OCI-LY1 (cell line): ENCODE measurements at regions not wholly inside any gene's neighbourhood (a gene's known extent, or its start where the extent isn't known, plus 50 kb on each side); places are given as distances from the start of the nearest gene placed in this dataset.

Experiments
- H2AFZ ChIP-seq: fragments of 200-600 bp; sonication (generic), shearing (Covaris generic); 2 replicates; pipeline ENCODE4 v1.6.0; 2014; ENCODE audit warnings: antibody characterized with exemption, mild to moderate bottlenecking, low read length
- H3F3A ChIP-seq: fragments of 200-600 bp; sonication (generic), shearing (Covaris generic); 2 replicates; pipeline ENCODE4 v1.6.0; 2014; ENCODE audit warnings: mild to moderate bottlenecking, antibody characterized with exemption, low read length, moderate library complexity; ENCODE audit not compliant: insufficient read depth
- H3K27ac ChIP-seq: fragments of 200-600 bp; sonication (generic); 2 replicates; pipeline ENCODE4 v1.5.1; 2014; ENCODE audit warnings: low read length, mixed run types, mild to moderate bottlenecking, low read depth; ENCODE audit not compliant: poor library complexity, severe bottlenecking
- H3K27me3 ChIP-seq: fragments of 200-600 bp; sonication (generic); 2 replicates; pipeline ENCODE4 v1.6.0; 2014; ENCODE audit warnings: antibody characterized with exemption, mild to moderate bottlenecking, low read length, moderate library complexity; ENCODE audit not compliant: insufficient read depth
- H3K36me3 ChIP-seq: fragments of 200-600 bp; sonication (generic); 2 replicates; pipeline ENCODE4 v1.6.1; 2014; ENCODE audit warnings: mild to moderate bottlenecking, antibody characterized with exemption, low read length, moderate library complexity, mixed read lengths; ENCODE audit not compliant: insufficient read depth
- H3K4me1 ChIP-seq: fragments of 200-600 bp; sonication (generic); 2 replicates; pipeline ENCODE4 v1.5.1; 2014; ENCODE audit warnings: mild to moderate bottlenecking, low read length, moderate library complexity; ENCODE audit not compliant: insufficient read depth, severe bottlenecking
- H3K4me2 ChIP-seq: fragments of 200-600 bp; sonication (generic), shearing (Covaris generic); 2 replicates; pipeline ENCODE4 v1.6.1; 2014; ENCODE audit warnings: low read length
- H3K4me3 ChIP-seq: fragments of 200-600 bp; sonication (generic); 2 replicates; pipeline ENCODE4 v1.5.1; 2014; ENCODE audit warnings: low read length, low read depth, mild to moderate bottlenecking, mixed read lengths; ENCODE audit not compliant: poor library complexity, severe bottlenecking
- H3K79me2 ChIP-seq: fragments of 200-600 bp; shearing (Covaris generic); 2 replicates; pipeline ENCODE4 v1.6.1; 2016; ENCODE audit warnings: mixed run types, low read length, mixed read lengths; ENCODE audit not compliant: insufficient read depth
- H3K9ac ChIP-seq: fragments of 200-600 bp; sonication (generic), shearing (Covaris generic); 2 replicates; pipeline ENCODE4 v1.6.1; 2014; ENCODE audit warnings: mild to moderate bottlenecking, low read length, mixed read lengths
- H3K9me2 ChIP-seq: fragments of 200-600 bp; sonication (generic), shearing (Covaris generic); 2 replicates; pipeline ENCODE4 v1.6.1; 2014; ENCODE audit warnings: low read depth, mild to moderate bottlenecking, low read length, mixed read lengths
- H3K9me3 ChIP-seq: fragments of 200-600 bp; shearing (Covaris generic); 2 replicates; pipeline ENCODE4 v1.6.1; 2014; ENCODE audit warnings: low read length, mixed read lengths
- H4K20me1 ChIP-seq: fragments of 200-600 bp; sonication (generic), shearing (Covaris generic); 2 replicates; pipeline ENCODE4 v1.6.0; 2016; ENCODE audit warnings: mild to moderate bottlenecking, low read length; ENCODE audit not compliant: insufficient read depth
- EZH2 ChIP-seq: fragments of 200-600 bp; sonication (generic), shearing (Covaris generic); IDR thresholded peaks from 2 replicates; pipeline ENCODE4 v1.8.0; 2017; ENCODE audit warnings: borderline replicate concordance, mixed run types, mild to moderate bottlenecking, antibody characterized with exemption, low read length, moderate library complexity, mixed read lengths
- TF ChIP-seq, protein P1 (sequence below): fragments of 200-600 bp; sonication (generic), shearing (Covaris generic); IDR thresholded peaks from 2 replicates; pipeline ENCODE4 v1.5.1; 2017; ENCODE audit warnings: mild to moderate bottlenecking, antibody characterized with exemption, low read length, moderate library complexity, mixed read lengths

DNA sequence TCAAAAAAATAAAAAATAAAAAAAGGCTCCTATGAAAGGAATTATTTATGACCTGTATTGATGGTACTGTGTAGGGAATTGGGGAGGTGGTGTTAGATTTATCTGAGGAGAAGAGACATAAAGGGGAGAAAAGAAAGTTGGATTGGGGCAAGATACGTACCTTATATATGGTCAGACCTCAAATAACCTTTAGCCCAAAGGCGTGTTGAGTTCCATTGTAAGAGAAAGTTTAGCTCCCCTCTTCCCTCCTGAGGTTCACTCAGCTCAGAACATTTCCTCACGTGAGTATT is 296.9 kb downstream of the ADGB start:
- no peaks in the 10 kb centered on the region for H3K79me2 ChIP-seq

DNA sequence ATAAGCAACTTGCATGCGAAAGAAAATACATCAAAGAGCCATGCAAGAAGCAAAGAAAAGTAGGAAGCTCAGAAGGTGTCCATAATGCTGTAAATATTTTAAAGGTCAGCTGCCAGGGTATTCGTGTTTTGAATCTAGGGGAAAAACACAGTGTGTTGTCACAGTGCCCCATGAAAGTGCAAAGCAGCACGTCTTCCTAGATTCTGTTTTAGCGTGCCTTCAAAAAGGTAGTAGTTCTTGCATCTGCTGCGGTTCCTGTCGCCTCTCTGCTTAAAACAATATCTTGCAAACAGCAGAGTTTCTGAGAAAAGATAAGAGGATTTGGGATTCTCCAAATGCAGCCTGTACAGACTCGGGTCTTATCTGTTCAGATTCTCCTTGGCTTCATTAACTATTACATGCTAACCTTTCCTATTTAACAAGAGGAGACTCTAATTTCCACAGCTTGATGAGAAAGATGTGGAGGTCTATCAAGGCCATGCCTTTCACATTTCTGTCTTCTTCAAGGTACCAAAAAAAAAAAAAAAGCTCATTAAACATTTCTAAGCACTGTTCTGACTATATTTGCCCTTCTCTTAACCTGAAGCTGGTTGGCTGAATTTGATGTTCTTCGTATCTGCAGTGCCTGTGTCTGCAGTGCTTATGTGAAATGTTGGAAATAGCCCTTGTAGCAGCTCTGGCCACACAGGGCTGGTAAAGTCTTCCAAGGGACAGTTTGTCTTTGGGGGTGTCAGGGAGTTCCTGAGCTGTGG is 297.5 kb downstream of the ADGB start:
- no peaks in the 10 kb centered on the region for H3K27me3 ChIP-seq
- no peaks in the 10 kb centered on the region for H3K79me2 ChIP-seq
- H3K27ac ChIP-seq, result no peak overlapping the region
- H3K9me2 ChIP-seq, result no peaks in the 10 kb centered on the region
- no peaks in the 10 kb centered on the region for H3K36me3 ChIP-seq
- H4K20me1 ChIP-seq, result no peaks in the 10 kb centered on the region
- no peaks in the 10 kb centered on the region for H3K9me3 ChIP-seq
- no peak for TF ChIP-seq EZH2
- TF ChIP-seq, protein P1, sequence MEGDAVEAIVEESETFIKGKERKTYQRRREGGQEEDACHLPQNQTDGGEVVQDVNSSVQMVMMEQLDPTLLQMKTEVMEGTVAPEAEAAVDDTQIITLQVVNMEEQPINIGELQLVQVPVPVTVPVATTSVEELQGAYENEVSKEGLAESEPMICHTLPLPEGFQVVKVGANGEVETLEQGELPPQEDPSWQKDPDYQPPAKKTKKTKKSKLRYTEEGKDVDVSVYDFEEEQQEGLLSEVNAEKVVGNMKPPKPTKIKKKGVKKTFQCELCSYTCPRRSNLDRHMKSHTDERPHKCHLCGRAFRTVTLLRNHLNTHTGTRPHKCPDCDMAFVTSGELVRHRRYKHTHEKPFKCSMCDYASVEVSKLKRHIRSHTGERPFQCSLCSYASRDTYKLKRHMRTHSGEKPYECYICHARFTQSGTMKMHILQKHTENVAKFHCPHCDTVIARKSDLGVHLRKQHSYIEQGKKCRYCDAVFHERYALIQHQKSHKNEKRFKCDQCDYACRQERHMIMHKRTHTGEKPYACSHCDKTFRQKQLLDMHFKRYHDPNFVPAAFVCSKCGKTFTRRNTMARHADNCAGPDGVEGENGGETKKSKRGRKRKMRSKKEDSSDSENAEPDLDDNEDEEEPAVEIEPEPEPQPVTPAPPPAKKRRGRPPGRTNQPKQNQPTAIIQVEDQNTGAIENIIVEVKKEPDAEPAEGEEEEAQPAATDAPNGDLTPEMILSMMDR, result no peak
- H2AFZ ChIP-seq, result no peak overlapping the region
- H3K9ac ChIP-seq, result no peak overlapping the region
- H3K4me2 ChIP-seq, result no peak overlapping the region
- no peaks in the 10 kb centered on the region for H3K4me1 ChIP-seq
- H3K4me3 ChIP-seq, result no peak overlapping the region
- no peaks in the 10 kb centered on the region for H3F3A ChIP-seq

More for the DNA sequence above, 296.9 kb downstream of the ADGB start:
- no peaks in the 10 kb centered on the region for H4K20me1 ChIP-seq
- H3F3A ChIP-seq, result no peaks in the 10 kb centered on the region
- TF ChIP-seq EZH2, result no peak
- TF ChIP-seq, protein P1, result no peak
- H3K9me3 ChIP-seq, result no peaks in the 10 kb centered on the region
- H3K9me2 ChIP-seq, result no peaks in the 10 kb centered on the region
- H3K9ac ChIP-seq, result no peak overlapping the region
- H2AFZ ChIP-seq, result no peak overlapping the region
- H3K4me3 ChIP-seq, result no peak overlapping the region
- no peaks in the 10 kb centered on the region for H3K4me1 ChIP-seq
- no peak overlapping the region for H3K27ac ChIP-seq
- H3K36me3 ChIP-seq, result no peaks in the 10 kb centered on the region
- H3K27me3 ChIP-seq, result no peaks in the 10 kb centered on the region
- no peak overlapping the region for H3K4me2 ChIP-seq

DNA sequence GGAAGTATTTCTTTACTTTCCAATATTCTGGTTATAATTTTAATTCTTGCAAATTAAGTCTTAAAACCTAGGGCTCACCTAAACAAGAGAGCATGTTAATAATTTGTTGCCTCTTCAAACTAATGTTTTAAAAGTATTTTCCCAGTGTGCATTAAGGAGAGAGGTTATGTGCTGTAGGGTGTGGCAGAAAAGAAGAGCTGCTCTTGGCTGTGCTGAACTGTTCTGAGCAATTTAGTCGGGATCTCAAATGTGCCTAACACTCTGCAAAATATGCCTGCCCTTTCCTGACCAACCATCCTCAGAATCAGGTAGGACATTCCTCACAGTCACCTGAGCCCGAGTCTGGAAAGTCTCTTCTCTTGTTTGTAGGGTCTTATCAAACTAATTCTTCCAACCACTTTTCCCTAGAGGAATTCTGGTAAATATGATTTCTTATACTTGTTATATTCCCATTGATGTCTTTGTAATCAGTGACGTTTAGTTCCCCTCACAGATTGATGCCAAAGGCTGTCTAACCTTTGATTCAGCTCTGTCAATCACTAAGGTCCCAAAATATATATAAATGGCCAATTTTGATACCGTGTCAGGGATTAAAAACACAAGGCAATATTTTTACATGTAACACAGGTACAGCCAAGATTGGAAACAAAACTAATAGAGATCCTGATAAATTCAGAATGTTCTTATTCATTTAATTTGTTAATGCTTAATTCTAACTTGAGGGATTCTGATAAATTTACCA is 298.4 kb downstream of the ADGB start:
- no peaks in the 10 kb centered on the region for H4K20me1 ChIP-seq
- H3F3A ChIP-seq, result no peaks in the 10 kb centered on the region
- TF ChIP-seq, protein P1, result no peak
- no peak for TF ChIP-seq EZH2
- no peaks in the 10 kb centered on the region for H3K9me3 ChIP-seq
- H3K9ac ChIP-seq, result no peak overlapping the region
- no peak overlapping the region for H3K27ac ChIP-seq
- no peak overlapping the region for H3K4me3 ChIP-seq
- no peaks in the 10 kb centered on the region for H3K27me3 ChIP-seq
- H3K36me3 ChIP-seq, result no peaks in the 10 kb centered on the region
- no peaks in the 10 kb centered on the region for H3K9me2 ChIP-seq
- H2AFZ ChIP-seq, result no peak overlapping the region
- H3K79me2 ChIP-seq, result no peaks in the 10 kb centered on the region
- H3K4me1 ChIP-seq, result no peaks in the 10 kb centered on the region
- H3K4me2 ChIP-seq, result no peak overlapping the region
